ENCODE measurements at regions not wholly inside any gene's neighbourhood (a gene's known extent, or its start where the extent isn't known, plus 50 kb on each side); places are given as distances from the start of the nearest gene placed in this dataset.
"Not testable (repeated sequence)": the region's sequence is repeated elsewhere in the genome, so short reads cannot be mapped to it uniquely, and the experiment has no call there.

- DNase-seq (ENCODE audit: extremely low spot score, unreplicated experiment): no peak
- Mint-ChIP-seq H3K9me3 (ENCODE audit: unreplicated experiment) (peaks cover 5% of the 10 kb centered on the region), H3K4me1 (ENCODE audit: unreplicated experiment) (peaks cover 23% of the 10 kb centered on the region), H3K4me3 (ENCODE audit: unreplicated experiment) (no peak overlapping the region), H3K27ac (ENCODE audit: unreplicated experiment) (no peak overlapping the region), H3K27me3 (ENCODE audit: unreplicated experiment) (no peaks in the 10 kb centered on the region), H3K36me3 (ENCODE audit: unreplicated experiment) (no peaks in the 10 kb centered on the region)
- no peak for TF ChIP-seq CTCF (IDR thresholded peaks at IDR 0.05)
Observed at GRCh38 chr2:100749771-100750542, 70.0 kb upstream of the NPAS2 start.

- not testable (repeated sequence) for DNase-seq (ENCODE audit: extremely low spot score, unreplicated experiment); H3K36me3 Mint-ChIP-seq (ENCODE audit: unreplicated experiment); H3K4me3 Mint-ChIP-seq (ENCODE audit: unreplicated experiment); H3K9me3 Mint-ChIP-seq (ENCODE audit: unreplicated experiment); H3K27me3 Mint-ChIP-seq (ENCODE audit: unreplicated experiment)
- Mint-ChIP-seq H3K27ac (ENCODE audit: unreplicated experiment) (peak overlapping the region; percentile 32), H3K4me1 (ENCODE audit: unreplicated experiment) (peaks cover 37% of the 10 kb centered on the region)
Observed at GRCh38 chr2:100751871-100752625, 67.9 kb upstream of the NPAS2 start.

DNA sequence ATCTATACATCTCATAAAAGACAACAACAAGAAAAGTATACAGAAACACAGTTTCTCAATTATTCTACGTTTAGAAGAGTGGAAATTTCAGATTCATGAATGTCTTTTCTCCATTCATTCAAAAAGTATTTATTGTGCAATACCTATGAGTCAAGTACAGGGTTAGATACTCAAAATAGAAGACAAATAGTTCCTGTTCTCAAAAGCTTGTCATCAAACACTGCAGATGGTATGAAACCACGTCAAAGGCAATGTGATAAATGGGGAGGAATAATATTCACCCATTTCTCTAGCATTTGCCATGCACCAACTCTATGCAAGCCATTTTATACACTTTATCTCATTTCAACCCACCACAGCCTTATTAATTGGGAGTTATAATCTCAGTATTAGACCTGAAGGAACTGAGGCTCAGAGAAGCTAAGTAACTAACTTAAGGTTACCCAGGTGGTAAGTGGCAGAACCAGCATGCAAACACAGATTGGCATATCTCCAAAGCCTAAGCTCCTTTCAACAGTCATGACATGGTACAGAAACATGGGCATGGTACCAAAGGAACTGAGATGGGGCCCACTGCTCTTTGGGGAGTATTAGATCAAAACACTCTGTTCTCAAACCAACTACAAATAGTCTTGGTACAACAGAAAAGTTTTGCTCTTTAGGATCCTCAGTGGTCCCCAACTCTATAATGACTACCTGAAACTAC is 67.2 kb upstream of the NPAS2 start:
- Mint-ChIP-seq H3K27ac (ENCODE audit: unreplicated experiment) (peak overlapping the region; percentile 32), H3K4me3 (ENCODE audit: unreplicated experiment) (no peak overlapping the region), H3K27me3 (ENCODE audit: unreplicated experiment) (no peaks in the 10 kb centered on the region), H3K4me1 (ENCODE audit: unreplicated experiment) (peaks cover 44% of the 10 kb centered on the region), H3K36me3 (ENCODE audit: unreplicated experiment) (no peaks in the 10 kb centered on the region), H3K9me3 (ENCODE audit: unreplicated experiment) (peaks cover 5% of the 10 kb centered on the region)
- DNase-seq (ENCODE audit: extremely low spot score, unreplicated experiment): no peak
- TF ChIP-seq CTCF (IDR thresholded peaks at IDR 0.05): no peak

DNA sequence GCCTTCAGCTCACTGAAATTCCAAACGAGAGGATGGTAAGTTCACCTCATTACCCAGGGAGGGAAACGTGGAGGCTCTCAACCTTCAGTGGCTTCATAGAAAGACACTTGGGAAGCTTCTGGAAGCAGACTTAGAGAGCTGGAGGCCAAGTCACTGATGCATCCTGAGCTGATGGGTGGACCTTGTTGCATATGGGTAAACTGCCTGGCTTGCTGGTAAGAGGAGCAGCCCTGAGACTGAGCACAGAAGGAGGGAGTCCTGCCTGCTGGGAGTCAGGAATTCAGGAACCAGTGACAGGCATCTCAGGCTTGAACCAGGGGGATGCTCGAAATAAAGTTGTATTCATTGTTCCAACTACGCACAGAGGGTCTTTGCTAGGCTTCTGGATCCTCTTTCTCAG is 66.5 kb upstream of the NPAS2 start:
- no peak overlapping the region for H3K4me3 Mint-ChIP-seq (ENCODE audit: unreplicated experiment)
- peaks cover 51% of the 10 kb centered on the region for H3K4me1 Mint-ChIP-seq (ENCODE audit: unreplicated experiment)
- no peak for DNase-seq (ENCODE audit: extremely low spot score, unreplicated experiment)
- no peaks in the 10 kb centered on the region for H3K36me3 Mint-ChIP-seq (ENCODE audit: unreplicated experiment)
- H3K27ac Mint-ChIP-seq (ENCODE audit: unreplicated experiment): no peak overlapping the region
- no peaks in the 10 kb centered on the region for H3K27me3 Mint-ChIP-seq (ENCODE audit: unreplicated experiment)
- no peak for TF ChIP-seq CTCF (IDR thresholded peaks at IDR 0.05)
- peaks cover 5% of the 10 kb centered on the region for H3K9me3 Mint-ChIP-seq (ENCODE audit: unreplicated experiment)

GRCh38 chr2:100753881-100754280 is 66.1 kb upstream of the NPAS2 start:
- H3K27ac Mint-ChIP-seq (ENCODE audit: unreplicated experiment): no peak overlapping the region
- H3K9me3 Mint-ChIP-seq (ENCODE audit: unreplicated experiment): peaks cover 5% of the 10 kb centered on the region
- TF ChIP-seq CTCF (IDR thresholded peaks at IDR 0.05): no peak
- no peak overlapping the region for H3K4me3 Mint-ChIP-seq (ENCODE audit: unreplicated experiment)
- H3K27me3 Mint-ChIP-seq (ENCODE audit: unreplicated experiment): no peaks in the 10 kb centered on the region
- DNase-seq (ENCODE audit: extremely low spot score, unreplicated experiment): no peak
- H3K4me1 Mint-ChIP-seq (ENCODE audit: unreplicated experiment): peaks cover 54% of the 10 kb centered on the region
- no peaks in the 10 kb centered on the region for H3K36me3 Mint-ChIP-seq (ENCODE audit: unreplicated experiment)

Data from osteocyte (in vitro differentiated cells).